CD1c-positive myeloid dendritic cell (primary cell): ENCODE measurements at regions not wholly inside any gene's neighbourhood (a gene's known extent, or its start where the extent isn't known, plus 50 kb on each side); places are given as distances from the start of the nearest gene placed in this dataset.
"Not testable (repeated sequence)": the region's sequence is repeated elsewhere in the genome, so short reads cannot be mapped to it uniquely, and the experiment has no call there.

Source experiments
- DNase-seq: peaks from one replicate; pipeline ENCODE4 v3.0.0-alpha.2; 2016; ENCODE audit errors: extremely low spot score

GRCh38 chr7:131935180-131935579 is 378.8 kb upstream of the PODXL start:
- DNase-seq: no peak

- DNase-seq: no peak
Measured at GRCh38 chr7:131934452-131934851, 378.0 kb upstream of the PODXL start.

- DNase-seq: no peak
Measured at GRCh38 chr7:131933751-131934289, 377.4 kb upstream of the PODXL start.

GRCh38 chr7:131933219-131933618 is 376.8 kb upstream of the PODXL start:
- not testable (repeated sequence) for DNase-seq

- no peak for DNase-seq
Measured at GRCh38 chr7:131932271-131932670, 375.8 kb upstream of the PODXL start.

GRCh38 chr7:131931370-131931769 is 374.9 kb upstream of the PODXL start:
- no peak for DNase-seq

- DNase-seq: no peak
Measured at GRCh38 chr7:131929632-131930031, 373.2 kb upstream of the PODXL start.

- DNase-seq: no peak
Measured at GRCh38 chr7:131927770-131928423, 371.5 kb upstream of the PODXL start.

GRCh38 chr7:131925636-131926035 is 369.2 kb upstream of the PODXL start:
- DNase-seq: no peak

GRCh38 chr7:131924857-131925256 is 368.4 kb upstream of the PODXL start:
- no peak for DNase-seq

- not testable (repeated sequence) for DNase-seq
Measured at GRCh38 chr7:131922948-131923347, 366.5 kb upstream of the PODXL start.

GRCh38 chr7:131921016-131921415 is 364.6 kb upstream of the PODXL start:
- no peak for DNase-seq

GRCh38 chr7:131919920-131920709 is 363.7 kb upstream of the PODXL start:
- no peak for DNase-seq

- DNase-seq: no peak
Measured at GRCh38 chr7:131911112-131911511, 354.7 kb upstream of the PODXL start.

- no peak for DNase-seq
Measured at GRCh38 chr7:131909151-131909768, 352.8 kb upstream of the PODXL start.

GRCh38 chr7:131908714-131909113 is 352.3 kb upstream of the PODXL start:
- DNase-seq: no peak

- no peak for DNase-seq
Measured at GRCh38 chr7:131905471-131905973, 349.1 kb upstream of the PODXL start.

- no peak for DNase-seq
Measured at GRCh38 chr7:131904760-131905327, 348.4 kb upstream of the PODXL start.

GRCh38 chr7:131903315-131903714 is 346.9 kb upstream of the PODXL start:
- no peak for DNase-seq

- DNase-seq: no peak
Measured at GRCh38 chr7:131900785-131901287, 344.4 kb upstream of the PODXL start.

- DNase-seq: no peak
Measured at GRCh38 chr7:131899271-131900030, 343.0 kb upstream of the PODXL start.
